HG02610 (cell line): ENCODE measurements at regions not wholly inside any gene's neighbourhood (a gene's known extent, or its start where the extent isn't known, plus 50 kb on each side); places are given as distances from the start of the nearest gene placed in this dataset.

ENCODE experiments used
- ATAC-seq: cut with Tn5 transposase; IDR thresholded peaks from one replicate; pipeline ENCODE4 v1.9.1; 2021; ENCODE audit warnings: mild to moderate bottlenecking, moderate library complexity; ENCODE audit not compliant: unreplicated experiment

DNA sequence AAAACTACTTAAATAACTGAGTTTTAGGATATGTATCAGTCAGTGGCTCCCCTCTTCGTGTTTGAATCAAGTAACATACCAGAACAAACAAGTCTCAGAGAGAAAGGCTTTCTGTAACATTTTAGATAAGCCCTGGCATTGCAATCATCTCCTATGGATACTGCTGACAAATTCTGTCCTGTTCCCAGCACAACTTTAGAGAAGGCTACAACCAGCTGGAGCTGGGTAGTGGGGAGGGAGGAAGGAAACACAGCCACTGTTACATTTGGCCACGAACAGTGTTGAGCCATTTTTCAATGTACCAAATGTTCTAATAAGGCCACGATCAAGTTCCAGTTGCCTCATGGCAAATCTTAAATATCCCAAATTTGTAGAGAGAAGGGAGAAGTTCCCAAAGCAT, 511.8 kb upstream of the WWC1 start:
- no peak for ATAC-seq

DNA sequence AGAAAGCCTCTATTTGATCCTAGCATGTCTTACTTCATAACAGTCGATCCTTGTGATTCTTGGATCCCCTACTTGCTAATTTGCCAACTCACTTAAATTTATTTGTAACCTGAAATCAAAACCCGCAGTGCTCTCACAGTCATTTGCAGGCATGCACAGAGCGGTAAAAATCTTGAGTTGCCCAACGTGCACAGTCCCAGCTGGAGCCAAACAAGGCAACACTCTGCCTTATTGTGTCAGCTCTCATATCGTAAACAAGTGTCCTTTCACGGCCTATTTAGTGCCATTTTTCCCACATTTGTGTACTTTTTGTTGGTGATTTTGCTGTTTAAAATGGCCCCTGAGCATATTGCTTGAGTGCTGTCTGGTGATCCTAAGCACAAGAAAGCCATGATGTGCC, 511.3 kb upstream of the WWC1 start:
- ATAC-seq: no peak

DNA sequence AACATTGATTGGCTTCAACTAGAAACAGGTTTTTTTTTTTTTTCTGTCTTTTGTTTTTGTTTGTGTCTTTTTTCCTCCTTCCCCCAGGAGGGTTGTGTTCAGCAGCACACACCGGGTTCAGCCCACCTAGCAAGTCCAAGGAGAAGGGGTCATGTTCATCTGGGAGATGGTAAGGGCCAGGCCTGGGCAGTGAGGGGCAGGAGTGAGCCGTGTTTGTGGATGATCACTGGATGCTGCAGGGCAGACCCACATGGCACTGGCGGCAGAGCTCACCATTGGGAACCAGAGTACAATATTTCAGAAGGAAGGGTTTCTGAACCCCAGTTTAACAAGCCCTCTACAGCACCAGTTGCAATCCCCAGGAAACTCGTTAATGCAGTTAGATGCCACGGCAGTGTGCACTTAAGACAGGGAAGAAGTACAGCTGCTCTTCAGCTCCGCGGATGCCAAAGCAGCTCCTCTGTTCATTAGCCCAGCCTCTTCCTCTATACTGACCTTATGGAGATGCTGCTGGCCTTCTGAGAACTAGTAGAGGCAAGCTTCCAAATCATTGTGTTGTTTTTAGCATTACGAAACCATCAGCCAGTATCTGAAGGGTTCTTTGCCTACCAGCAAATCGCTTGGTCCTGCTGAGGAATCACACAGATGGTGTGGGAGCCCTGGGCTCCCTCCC, 508.2 kb upstream of the WWC1 start:
- ATAC-seq: no peak

DNA sequence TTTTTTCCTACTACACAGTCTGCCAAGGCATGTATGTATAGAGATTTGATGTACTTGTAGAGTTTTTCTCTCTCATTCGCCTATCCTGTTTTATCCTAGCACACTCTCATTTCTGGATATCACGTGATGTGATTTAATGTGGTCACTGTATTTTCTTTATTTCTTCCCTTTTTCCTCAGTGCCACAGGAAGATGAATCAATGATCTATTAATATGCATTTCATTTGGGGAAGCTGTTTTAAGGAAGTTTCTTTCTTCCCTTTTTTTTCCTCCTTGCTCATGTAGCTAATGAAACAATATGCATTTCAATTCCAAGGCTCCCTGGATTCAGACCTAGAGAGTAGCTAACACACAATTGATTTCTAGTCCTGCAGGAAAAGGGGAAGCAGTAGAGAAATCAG, 506.3 kb upstream of the WWC1 start:
- no peak for ATAC-seq

DNA sequence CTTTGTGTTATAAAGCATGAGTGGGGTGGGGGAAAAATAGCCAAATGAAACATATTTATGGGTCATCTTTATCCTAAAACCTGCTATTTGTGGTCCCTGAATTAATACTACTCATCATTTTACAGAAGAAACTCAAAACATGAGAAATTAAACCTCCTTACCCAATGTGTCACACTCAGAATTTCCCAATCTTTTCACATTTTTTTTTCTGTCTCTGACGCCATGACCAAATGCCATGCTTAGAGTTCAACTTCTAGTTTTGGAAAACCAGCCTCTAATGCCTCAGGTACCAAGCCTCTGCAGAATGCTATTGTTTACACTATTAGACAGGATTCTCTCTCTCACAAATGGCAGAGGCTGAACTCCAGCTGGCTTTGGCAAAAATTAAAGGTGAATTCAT, 505.5 kb upstream of the WWC1 start:
- no peak for ATAC-seq

DNA sequence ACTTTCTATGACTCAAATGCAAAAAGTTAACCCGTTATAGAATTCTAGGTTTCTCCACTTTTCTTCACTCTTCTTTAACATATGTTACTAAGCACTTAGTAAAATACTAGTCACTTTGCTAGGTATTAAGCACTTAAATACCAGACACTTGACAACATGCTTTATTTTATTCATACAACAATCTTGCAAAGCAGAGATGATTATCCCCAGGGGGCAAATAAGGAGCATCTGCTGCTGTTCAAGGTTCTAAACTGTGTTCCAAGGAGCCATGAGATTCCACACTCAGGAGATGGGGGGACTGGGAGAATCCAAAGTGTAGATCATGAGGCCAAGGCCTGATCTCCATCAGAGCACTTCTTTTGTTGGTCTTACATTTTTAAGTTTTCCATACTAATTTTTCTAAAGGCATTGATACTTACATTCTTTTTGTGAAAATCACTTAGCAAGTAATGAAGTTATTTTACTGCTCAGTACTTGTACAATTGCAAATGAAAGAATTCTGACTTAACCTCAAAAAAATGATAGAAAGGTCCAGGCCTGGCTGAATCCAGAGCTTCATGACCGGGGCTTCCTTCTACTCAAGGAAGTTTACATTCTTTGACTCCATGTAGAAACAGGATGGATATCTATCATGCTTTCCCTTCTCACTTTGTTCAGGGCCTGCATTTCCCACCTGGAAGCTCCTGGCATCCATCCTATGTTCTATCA, 504.4 kb upstream of the WWC1 start:
- ATAC-seq: no peak

DNA sequence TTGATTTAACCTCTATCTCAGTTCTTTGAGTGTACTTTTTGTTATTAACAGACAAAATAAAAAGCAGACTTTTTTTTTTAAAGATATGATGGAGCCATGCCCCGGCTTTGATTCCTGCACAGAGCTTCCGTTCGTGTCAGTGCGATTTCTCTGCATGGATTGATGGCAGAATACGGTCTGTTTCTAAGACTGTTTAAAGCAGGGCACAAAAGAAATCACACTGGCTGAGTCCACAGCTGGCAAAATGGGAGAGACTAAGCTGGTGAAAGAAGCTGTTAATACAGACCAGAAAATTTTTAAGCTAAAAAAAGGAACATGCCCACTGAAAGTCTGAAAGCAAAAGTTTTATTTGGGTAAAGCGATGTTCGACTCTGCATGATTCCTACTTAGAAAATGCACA, 501.4 kb upstream of the WWC1 start:
- ATAC-seq: no peak

DNA sequence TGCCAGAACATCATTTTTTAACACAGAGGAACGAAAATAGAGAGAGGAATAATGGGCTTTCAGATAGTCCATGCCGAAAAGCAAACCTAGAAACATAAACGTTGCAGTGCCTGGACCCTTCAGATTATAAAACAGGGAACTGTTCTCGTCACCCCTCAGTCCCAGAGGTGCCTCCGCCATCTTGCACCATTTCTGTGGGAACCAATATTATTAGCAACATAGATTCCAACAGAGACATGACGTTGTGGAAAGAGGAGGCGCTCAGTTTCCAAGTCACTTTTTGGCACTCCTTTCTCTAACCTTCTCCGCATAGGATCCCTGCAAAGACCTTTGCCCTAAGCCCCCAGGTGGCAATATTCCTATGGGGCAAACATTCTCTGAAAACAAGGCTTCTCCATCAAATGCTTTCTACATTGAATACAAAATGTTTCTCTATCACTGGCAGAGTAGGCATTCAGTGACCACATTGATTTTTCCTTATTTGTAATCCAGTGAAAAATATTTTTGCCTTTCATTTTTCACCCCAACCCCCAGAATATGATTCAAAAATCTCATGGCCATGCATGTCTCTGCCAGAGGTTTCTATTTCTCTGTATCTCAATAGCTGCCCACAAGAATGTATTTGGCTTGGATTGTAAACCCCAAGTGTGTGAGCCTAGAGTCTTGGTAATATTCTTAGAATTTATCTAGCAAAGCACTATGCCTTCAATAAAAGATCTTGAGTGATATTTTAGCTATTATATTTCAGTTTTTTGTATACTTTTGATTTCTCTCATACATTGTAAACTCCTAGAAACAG, 500.8 kb upstream of the WWC1 start:
- no peak for ATAC-seq

DNA sequence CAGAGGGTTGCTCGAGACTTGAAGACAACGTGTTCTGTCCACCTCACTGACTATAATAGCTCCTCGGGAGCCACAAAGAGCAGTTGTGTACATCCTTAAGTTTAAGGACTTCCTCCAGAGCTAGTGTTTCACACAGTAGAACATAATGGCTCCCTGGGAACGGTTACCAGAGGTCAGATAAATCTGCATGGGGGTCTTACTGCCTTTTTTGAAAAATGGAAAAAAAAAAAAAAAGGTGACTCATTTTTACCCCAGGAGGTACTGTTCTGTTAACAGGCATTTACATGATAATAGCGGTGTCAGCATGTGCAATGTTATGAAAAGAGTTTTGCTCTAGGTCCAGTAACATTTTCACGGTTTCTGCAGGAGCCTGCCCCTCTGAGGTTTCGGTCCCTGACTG, 498.9 kb upstream of the WWC1 start:
- ATAC-seq: no peak

DNA sequence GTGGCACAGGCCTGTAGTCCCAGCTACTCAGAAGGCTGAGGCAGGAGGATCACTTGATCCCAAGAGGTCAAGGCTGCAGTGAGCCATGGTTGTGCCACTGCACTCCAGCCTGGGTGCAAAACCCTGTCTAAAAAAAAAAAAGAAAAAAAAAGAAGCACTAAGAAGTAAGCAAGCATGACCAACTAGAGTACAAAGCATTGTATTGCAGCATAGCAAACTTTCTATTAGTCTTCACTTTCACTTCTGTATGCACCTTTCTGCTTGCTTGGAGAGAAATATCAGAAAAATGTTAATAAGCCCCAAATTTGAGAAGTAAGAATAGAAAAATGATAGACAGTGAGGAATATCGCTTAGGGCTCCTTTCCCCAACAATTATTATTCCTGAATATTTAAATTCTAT, 497.7 kb upstream of the WWC1 start:
- ATAC-seq: no peak

DNA sequence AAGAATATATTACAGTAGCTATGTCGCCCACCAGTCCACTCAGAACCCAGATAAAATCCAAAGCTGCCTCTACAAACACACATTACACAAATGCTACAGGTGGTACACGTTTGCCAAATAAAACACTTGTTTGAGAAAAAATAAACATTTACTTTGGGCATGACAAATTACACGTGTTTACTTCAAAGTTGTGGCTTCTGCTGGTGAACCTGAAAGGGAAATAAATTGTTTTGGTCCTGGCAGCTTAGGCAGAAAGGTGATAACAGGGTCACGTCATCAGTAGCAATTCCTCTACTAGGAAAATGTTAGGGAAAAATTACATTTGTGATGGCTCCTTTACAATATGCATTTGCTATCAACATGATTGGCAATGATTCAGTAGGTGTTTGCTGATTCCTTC, 497.3 kb upstream of the WWC1 start:
- no peak for ATAC-seq

DNA sequence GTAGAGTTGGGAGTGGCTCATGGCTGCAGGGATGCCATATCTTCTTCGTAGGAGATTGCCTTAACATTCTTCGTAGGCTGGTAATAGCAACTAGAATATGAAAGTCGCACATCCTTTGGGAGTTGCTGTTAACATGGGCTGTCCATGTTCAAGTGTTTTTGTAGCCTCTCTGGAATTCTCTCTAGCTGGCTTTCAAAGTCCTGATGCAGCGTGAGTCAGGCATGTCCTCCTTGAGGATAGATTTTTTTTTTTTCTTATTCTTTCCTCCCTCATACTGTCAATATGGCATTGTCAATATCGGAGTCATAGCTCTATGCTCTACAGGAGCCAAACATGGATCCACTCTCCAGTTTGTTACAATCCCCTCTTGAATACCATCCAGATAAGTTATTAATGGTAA, 494.8 kb upstream of the WWC1 start:
- no peak for ATAC-seq

DNA sequence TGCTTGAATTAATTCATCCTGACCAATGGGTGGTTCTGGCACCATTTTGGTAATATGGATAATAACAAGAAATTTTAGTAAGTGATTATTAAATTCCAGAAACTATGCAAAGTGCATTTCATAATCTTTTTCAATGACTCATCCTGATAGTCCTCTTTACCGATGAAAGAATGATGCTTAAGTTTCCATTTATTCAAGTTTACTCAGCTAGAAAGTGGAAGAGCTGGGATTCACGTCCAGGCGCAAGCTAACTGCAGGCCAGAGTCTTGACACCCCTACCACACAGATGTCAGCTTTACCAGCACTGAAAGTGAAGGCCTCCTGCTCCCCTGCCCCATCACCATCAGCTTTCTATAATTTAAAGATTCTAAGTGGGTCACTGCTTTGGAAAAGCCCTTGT, 493.5 kb upstream of the WWC1 start:
- no peak for ATAC-seq

DNA sequence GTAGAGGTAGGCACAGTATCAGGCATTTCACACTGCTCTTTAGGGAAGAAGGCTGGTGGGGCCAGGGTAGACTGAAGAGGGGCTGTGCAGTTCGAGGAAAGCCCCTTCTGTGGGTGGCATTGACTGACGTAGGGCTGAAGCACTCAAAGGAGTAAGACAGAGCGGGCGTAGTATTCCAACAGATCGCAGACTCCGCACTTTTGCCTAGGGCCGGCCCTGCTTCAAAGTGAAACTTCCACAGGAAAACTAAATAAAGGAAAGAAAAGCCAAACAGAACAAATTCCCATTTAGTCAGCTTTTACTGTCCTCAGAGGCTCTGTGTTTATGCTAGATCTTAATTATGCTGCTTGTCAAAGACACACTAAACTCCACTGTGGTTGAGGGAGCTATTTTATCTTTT, 493.0 kb upstream of the WWC1 start:
- no peak for ATAC-seq

DNA sequence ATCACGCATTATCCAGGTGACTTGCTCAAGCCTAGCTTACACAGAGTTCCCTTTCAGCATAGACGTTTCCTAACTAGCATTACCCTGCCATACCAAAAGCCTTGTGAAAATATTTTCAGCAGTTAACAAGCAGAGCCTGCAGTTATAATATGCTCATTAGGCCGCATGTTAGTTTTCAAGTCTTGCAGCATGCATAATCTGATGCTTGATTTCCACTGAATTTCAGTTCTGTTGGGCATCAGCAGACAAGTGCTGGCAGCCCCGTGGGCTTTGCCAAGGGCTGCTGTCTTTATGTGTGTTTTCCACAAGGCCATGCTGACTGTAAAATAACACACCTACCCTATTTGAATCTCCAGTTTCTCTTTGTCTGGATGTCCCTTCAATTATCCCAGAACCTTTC, 491.0 kb upstream of the WWC1 start:
- ATAC-seq: no peak

DNA sequence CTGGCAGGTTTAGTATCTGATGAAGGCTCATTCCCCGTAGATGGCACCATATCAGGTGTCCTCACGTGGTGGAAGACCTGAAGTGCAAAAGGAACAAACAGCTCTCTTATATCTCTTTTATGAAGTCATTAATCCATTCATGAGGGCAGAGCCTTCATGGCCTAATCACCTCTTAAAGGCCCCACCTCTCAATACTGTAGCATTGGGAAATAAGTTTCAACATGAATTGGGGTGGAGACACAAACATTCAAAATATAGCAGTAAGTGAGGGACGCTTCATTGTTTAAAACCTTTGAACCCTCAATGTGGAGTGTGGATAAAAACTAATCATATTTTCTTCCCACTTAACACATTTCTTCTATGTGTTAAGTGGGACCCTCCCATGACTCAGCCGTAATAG, 489.4 kb upstream of the WWC1 start:
- no peak for ATAC-seq

DNA sequence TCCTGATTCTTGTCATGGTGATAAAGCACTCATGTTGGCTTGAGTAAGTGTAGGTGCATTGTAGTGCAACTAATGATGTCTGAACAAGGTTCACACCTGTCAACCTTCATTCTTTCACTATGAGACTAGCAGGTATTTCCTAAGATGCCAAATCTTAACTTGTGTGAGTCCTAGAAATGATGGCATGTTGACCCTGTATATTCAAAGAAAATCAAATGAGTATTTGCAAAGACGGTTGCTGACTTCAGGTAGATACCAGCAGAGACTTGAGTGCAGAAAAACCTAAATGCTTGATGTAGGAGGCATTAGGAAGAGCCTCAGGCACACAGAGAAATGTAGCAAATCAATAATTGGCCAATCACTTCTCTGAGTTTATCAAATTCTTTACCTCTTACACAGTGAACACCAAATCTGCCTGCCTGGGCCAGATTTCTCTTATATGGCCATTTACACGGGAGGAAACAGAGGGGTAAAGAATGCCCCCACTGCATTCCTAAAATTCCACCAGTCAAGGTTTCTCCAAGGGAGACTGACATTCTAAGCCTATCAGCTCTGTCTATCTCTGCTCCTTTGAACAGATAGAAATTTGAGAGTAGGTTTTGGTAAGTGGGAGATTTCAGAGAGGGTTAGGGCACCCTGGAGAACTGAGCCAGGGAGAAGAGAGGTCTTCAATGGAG, 488.6 kb upstream of the WWC1 start:
- no peak for ATAC-seq

DNA sequence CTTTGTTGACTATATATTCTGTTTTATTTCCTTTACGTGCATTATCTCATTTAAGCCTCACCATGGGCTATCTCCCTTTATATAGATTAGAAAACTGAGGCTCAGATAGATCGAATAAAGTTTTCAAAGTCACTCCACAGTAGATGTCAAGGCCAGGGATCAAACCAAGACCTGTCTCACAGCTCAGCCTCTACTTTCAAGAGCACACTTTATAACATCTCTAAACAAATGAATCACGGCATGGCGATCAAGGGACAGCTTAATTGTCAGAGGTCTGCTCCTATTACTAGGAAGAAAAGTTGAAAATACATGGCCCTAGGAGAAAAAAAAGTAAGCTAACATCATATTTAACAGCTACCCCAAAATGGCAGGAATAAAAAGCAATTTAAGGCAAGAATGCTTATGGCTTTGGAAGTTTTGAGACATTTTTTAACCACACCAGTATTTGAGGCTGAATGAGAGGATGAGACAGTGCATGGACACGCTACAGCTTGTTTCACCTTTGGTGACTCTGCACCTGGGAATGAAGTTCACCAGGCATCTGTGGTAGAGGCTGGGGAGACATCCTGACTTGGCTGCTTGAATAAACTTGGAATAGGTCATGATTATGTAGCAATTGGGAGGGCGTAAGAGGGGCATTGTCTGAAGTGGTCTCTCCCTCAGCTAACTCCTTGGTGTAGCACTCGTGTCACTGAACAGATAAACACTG, 486.8 kb upstream of the WWC1 start:
- no peak for ATAC-seq

DNA sequence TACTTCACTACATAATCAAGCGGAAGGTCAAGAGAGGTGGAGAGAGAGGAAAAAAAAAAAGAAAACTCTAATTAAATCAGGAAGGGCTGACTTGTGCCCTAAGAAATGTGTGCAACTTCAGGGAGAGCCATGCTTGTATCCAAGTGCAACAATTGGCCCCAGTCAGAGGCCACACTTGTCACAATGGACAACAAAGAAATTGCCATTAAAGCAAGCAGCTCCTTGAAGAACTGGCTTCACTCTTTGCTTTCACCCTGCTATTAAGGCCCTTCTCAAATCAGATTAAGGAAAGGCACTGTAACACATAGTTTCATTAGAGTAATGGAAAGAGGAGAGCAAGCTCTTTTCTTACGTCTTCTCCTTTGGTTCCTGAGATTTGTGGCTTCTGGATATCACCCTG, 480.9 kb upstream of the WWC1 start:
- no peak for ATAC-seq

DNA sequence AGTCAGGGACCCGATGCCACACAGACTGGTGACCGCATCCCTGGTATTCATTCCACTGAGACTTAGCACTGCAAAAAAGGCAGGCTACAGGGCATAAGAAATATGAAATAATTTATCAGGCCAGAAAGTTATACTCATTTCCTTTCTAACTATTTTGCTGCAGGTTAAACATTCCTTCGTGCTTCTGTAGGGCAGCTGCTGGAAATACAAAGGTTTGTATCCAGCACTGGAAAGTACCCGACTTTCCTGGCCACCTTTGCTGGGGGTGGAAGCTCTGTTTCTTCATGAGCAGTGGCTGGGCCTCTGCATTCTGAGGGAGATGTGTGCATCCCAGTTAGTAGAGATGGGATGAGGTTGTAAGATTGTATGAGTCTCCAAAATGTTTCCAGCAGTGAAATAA, 478.6 kb upstream of the WWC1 start:
- no peak for ATAC-seq

DNA sequence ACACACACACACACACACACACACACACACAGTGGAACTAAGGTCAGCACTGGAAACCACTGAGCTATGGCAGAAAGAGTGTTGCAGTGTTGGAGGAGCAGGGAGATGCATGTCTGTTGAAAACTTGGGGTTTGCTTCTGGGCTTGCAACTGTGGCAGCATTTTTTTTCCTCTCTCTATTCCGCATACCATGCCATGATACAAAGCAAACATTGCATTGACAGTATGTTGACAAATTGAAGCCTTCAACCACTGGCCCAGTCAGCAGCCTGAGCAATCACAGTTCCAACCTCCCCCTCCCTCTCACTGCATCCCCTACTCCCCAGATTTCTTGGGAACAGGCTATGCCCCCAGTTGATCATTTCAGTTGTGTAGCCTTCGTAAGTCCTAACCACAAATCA, 478.1 kb upstream of the WWC1 start:
- ATAC-seq: no peak
